ENCODE measurements at regions not wholly inside any gene's neighbourhood (a gene's known extent, or its start where the extent isn't known, plus 50 kb on each side); places are given as distances from the start of the nearest gene placed in this dataset.

DNA sequence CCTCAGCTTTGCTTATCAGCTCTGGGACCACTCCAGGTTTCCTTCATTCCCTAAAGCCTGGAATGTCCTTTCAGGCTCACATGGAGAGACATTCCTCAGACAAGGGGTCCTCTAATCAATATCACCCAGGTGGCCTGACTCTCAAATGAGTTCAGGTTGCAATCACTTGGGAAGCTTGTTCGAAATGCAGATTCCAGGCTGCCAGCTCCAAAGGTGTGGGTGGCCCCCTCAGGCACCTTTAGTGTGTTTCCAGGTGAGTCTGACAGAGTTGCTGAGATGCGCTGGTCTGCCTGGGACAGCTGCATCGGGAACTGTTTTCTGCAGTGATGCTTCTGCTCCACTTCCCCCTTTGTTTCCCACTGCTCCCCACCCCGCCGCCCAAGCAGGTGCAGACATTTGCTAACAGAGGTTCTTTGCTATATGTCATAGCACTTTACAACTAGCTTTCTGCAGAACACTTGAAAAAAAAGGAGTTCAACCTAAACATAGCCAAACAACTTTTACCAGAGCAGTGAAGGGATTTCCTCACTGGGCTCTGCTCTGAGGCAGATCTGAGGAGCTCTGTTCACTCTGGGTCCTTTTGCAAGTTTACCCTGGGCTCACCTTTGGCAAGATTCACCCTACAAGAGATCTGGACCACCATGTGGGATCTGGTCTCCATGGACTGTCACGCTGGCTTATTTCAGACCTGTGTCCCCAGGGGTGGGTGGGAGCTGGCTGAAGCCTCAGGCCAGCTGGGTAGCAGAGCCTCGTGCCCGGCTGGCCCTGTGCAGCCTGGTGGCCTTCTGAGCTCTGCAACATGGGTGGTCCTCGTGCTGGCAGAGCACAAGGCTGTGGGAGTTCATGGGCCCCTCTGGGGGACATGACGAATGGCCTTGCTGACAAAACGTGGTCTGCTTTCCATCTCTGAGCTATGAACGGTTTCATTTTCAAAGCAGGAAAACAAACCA lies 539.6 kb downstream of the CCDC171 start:
- TF ChIP-seq, protein P1, sequence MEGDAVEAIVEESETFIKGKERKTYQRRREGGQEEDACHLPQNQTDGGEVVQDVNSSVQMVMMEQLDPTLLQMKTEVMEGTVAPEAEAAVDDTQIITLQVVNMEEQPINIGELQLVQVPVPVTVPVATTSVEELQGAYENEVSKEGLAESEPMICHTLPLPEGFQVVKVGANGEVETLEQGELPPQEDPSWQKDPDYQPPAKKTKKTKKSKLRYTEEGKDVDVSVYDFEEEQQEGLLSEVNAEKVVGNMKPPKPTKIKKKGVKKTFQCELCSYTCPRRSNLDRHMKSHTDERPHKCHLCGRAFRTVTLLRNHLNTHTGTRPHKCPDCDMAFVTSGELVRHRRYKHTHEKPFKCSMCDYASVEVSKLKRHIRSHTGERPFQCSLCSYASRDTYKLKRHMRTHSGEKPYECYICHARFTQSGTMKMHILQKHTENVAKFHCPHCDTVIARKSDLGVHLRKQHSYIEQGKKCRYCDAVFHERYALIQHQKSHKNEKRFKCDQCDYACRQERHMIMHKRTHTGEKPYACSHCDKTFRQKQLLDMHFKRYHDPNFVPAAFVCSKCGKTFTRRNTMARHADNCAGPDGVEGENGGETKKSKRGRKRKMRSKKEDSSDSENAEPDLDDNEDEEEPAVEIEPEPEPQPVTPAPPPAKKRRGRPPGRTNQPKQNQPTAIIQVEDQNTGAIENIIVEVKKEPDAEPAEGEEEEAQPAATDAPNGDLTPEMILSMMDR (IDR thresholded peaks at IDR 0.05): no peak
- TF ChIP-seq EZH2 (IDR thresholded peaks at IDR 0.05) (no peak), EZH2phosphoT487 (IDR thresholded peaks at IDR 0.05) (no peak)
